GM12864 (cell line): ENCODE measurements at regions not wholly inside any gene's neighbourhood (a gene's known extent, or its start where the extent isn't known, plus 50 kb on each side); places are given as distances from the start of the nearest gene placed in this dataset.

ENCODE experiments used
- DNase-seq: peaks from one replicate; pipeline ENCODE4 v3.0.0-alpha.2; 2011; ENCODE audit warnings: low read depth
- H3K4me3 ChIP-seq: 2 replicates; pipeline ENCODE4 v1.5.1; 2011; ENCODE audit warnings: mild to moderate bottlenecking, low read depth, low read length, control low read depth
- CTCF ChIP-seq: IDR thresholded peaks from 2 replicates; pipeline ENCODE4 v1.5.1; 2011; ENCODE audit warnings: low read depth, mild to moderate bottlenecking, moderate library complexity, low read length, control low read depth, inconsistent platforms; ENCODE audit errors: missing control alignments

GRCh38 chr4:1473718-1474117, 67.5 kb upstream of the NKX1-1 start:
- no peak overlapping the region for H3K4me3 ChIP-seq
- TF ChIP-seq CTCF: no peak
- DNase-seq: no peak

- H3K4me3 ChIP-seq: no peak overlapping the region
- DNase-seq: no peak
- TF ChIP-seq CTCF: no peak
These were observed 66.8 kb upstream of the NKX1-1 start for GRCh38 chr4:1472911-1473518.

- no peak for TF ChIP-seq CTCF
- DNase-seq: no peak
- H3K4me3 ChIP-seq: no peak overlapping the region
These were observed 66.0 kb upstream of the NKX1-1 start for GRCh38 chr4:1472148-1472797.

GRCh38 chr4:1471443-1472147, 65.4 kb upstream of the NKX1-1 start:
- TF ChIP-seq CTCF: no peak
- no peak overlapping the region for H3K4me3 ChIP-seq
- DNase-seq: no peak

GRCh38 chr4:1470816-1471442, 64.7 kb upstream of the NKX1-1 start:
- TF ChIP-seq CTCF: no peak

GRCh38 chr4:1470393-1470670, 64.1 kb upstream of the NKX1-1 start:
- H3K4me3 ChIP-seq: no peak overlapping the region
- DNase-seq: no peak
- TF ChIP-seq CTCF: no peak

More at GRCh38 chr4:1470816-1471442, 64.7 kb upstream of the NKX1-1 start:
- no peak for DNase-seq
- H3K4me3 ChIP-seq: no peak overlapping the region
